ENCODE measurements at regions not wholly inside any gene's neighbourhood (a gene's known extent, or its start where the extent isn't known, plus 50 kb on each side); places are given as distances from the start of the nearest gene placed in this dataset.
"Not testable (repeated sequence)": the region's sequence is repeated elsewhere in the genome, so short reads cannot be mapped to it uniquely, and the experiment has no call there.

- not testable (repeated sequence) for TF ChIP-seq POLR2A, CTCF, EP300, POLR2AphosphoS5 (IDR thresholded peaks at IDR 0.05)
Observed at GRCh38 chr7:29680601-29681000, 117.0 kb downstream of the PRR15 start.

Data from stomach (tissue), 4 donors.